HuH-7 (cell line): ENCODE measurements at regions not wholly inside any gene's neighbourhood (a gene's known extent, or its start where the extent isn't known, plus 50 kb on each side); places are given as distances from the start of the nearest gene placed in this dataset.

Experiments used
- DNase-seq: peaks from one replicate; pipeline ENCODE4 v3.0.0; 2011; ENCODE audit warnings: low spot score

DNA sequence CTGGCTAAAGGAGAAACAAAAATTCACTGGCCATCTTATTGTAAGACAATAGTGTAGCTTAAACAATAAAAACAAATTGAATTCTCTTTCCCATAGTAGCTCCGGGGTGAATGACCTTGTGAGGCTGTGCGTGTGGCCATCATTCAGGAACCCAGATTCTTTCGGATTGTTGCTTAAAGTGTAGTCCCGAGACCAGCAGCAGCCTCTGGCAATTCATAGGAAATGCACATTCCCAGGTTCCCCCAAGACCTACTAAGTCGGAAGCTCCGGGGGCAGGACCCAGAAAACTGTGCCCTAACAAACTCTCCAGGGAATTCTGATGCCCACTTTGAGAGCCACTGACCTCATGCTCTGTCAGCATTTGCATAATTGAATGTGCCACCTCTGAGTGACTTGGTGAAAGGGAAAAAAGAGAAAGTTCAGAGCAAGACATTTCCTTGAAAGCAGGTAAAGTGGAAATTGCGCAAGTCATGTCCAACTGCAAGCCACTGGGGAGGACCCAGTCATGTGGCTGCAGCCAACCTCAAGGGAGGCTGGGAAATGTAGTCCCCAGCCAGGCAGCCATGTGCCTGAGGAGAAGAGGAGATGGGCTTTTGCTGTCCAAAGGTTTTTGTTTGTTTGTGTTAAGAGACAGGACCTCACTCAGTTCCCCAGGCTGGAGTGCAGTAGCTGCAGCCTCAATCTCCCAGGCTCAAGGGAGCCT lies 50.7 kb upstream of the PNMA8B start:
- peak; percentile 77 for DNase-seq

DNA sequence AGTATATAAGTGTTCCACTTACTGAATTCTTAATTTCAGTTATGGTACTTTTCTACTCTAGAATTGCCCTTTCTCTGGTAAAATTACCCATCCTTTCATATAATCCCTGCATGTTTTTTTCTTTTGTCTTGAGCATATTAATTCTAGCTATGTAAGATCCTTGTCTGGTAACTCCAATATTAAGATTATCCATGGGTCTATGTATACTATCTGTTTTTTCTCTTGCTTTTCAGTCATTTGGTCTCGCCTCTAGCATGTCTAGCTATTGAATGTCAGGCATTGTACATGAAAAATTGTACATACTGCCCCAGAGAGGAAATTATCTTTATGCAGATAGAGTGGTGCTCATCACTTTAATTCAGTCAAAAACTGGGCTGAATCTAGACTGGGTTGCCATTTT lies 50.4 kb upstream of the CALM3 start:
- DNase-seq: no peak

DNA sequence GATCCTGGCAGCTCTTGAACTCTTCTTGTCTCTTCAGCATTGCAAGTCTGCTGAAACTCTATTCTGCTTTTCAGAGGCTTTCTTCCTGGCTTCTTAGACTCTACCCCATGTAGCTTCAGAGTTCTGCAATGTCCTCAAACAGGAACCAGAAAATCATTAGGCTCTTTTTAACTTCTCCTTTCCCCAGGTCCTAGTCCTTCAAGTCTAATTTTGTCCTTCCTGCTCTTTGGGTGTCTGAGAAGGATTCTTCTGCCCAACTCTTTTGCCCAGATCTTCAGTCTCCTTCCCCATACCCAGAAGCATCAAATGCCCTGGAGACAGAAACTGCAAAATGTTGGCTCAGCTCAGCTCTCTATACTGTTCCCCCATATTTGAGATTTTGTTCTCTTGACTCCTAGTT lies 50.0 kb upstream of the CALM3 start:
- DNase-seq: no peak
